SU-DHL-6 (cell line): ENCODE measurements at regions not wholly inside any gene's neighbourhood (a gene's known extent, or its start where the extent isn't known, plus 50 kb on each side); places are given as distances from the start of the nearest gene placed in this dataset.

Experiments
- H2AFZ ChIP-seq: fragments of 200-600 bp; sonication (generic); 2 replicates; pipeline ENCODE4 v1.6.1; 2014; ENCODE audit warnings: low read depth, mild to moderate bottlenecking, moderate library complexity, mixed read lengths, antibody characterized with exemption, low read length; ENCODE audit not compliant: severe bottlenecking
- H3F3A ChIP-seq: fragments of 200-600 bp; shearing (Covaris generic); 2 replicates; pipeline ENCODE4 v1.6.0; 2016; ENCODE audit warnings: antibody characterized with exemption, mild to moderate bottlenecking; ENCODE audit not compliant: insufficient read depth
- H3K27ac ChIP-seq: fragments of 200-600 bp; sonication (generic); 2 replicates; pipeline ENCODE4 v1.5.1; 2016; ENCODE audit warnings: low read depth, mild to moderate bottlenecking, low read length, moderate library complexity, mixed read lengths
- H3K27me3 ChIP-seq: fragments of 200-600 bp; sonication (generic), shearing (Covaris generic); 2 replicates; pipeline ENCODE4 v1.6.0; 2014; ENCODE audit warnings: mild to moderate bottlenecking, low read length
- H3K36me3 ChIP-seq: fragments of 200-600 bp; sonication (generic); 2 replicates; pipeline ENCODE4 v1.6.1; 2014; ENCODE audit warnings: mild to moderate bottlenecking, low read length, mixed read lengths
- H3K4me2 ChIP-seq: fragments of 300-600, 200-600 bp; shearing (Covaris generic), sonication (generic); 2 replicates; pipeline ENCODE4 v1.6.0; 2014; ENCODE audit warnings: low read length, low read depth, mild to moderate bottlenecking; ENCODE audit not compliant: poor library complexity, severe bottlenecking
- H3K4me3 ChIP-seq: fragments of 200-600 bp; sonication (generic); 2 replicates; pipeline ENCODE4 v1.5.1; 2014; ENCODE audit warnings: antibody characterized with exemption, low read length, mild to moderate bottlenecking, mixed read lengths; ENCODE audit not compliant: insufficient read depth, poor library complexity, severe bottlenecking
- H3K79me2 ChIP-seq: fragments of 200-600 bp; sonication (generic); 2 replicates; pipeline ENCODE4 v1.6.1; 2014; ENCODE audit warnings: mild to moderate bottlenecking, low read length, moderate library complexity; ENCODE audit not compliant: insufficient read depth
- H3K9ac ChIP-seq: fragments of 200-600 bp; sonication (generic); 2 replicates; pipeline ENCODE4 v1.7.0; 2014; ENCODE audit warnings: mild to moderate bottlenecking, low read length
- H3K9me2 ChIP-seq: fragments of 200-600 bp; sonication (generic); replicated peaks from 2 replicates; pipeline ENCODE4 v1.6.1; 2014; ENCODE audit warnings: low read length; ENCODE audit not compliant: insufficient read depth
- H3K9me3 ChIP-seq: fragments of 200-600 bp; sonication (generic); 2 replicates; pipeline ENCODE4 v1.6.1; 2014; ENCODE audit warnings: low read length, mixed read lengths; ENCODE audit not compliant: insufficient read depth
- H4K20me1 ChIP-seq: fragments of 200-600 bp; sonication (generic); 2 replicates; pipeline ENCODE4 v1.6.1; 2014; ENCODE audit warnings: low read depth, mild to moderate bottlenecking, antibody characterized with exemption, low read length, moderate library complexity, mixed read lengths
- EZH2phosphoT487 ChIP-seq: fragments of 200-600 bp; sonication (generic), shearing (Covaris generic); conservative IDR thresholded peaks from 2 replicates; pipeline ENCODE4 v1.6.1; 2018; ENCODE audit warnings: mild to moderate bottlenecking, antibody characterized with exemption, low read length, moderate library complexity, mixed read lengths
- TF ChIP-seq, protein P1 (sequence below): fragments of 200-600 bp; sonication (generic); IDR thresholded peaks from one replicate; pipeline ENCODE4 v1.5.1; 2017; ENCODE audit warnings: antibody characterized with exemption, mild to moderate bottlenecking, low read length, moderate library complexity; ENCODE audit not compliant: insufficient read depth, poor library complexity, severe bottlenecking

DNA sequence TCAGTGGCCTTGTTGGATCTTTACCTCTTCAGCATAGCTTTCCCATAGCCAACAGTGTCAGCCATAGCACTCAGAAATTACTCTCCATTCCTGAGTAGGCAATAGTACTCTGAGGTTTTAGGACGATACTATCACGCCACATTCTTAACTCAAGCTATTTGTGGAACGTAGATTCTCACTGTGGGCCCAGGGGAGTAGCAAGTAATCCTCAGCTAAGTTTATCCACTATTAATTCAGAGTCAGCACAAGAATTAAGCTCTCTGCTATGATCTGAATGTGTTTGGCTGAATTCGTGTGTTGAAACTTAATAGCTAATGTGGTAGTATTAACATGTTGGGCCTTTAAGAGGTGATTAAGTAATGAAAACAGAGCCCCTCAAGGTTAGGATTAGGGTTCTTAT lies 858.8 kb upstream of the NUDT12 start:
- no peak overlapping the region for H2AFZ ChIP-seq
- H3K27me3 ChIP-seq = no peaks in the 10 kb centered on the region
- H3K36me3 ChIP-seq = no peaks in the 10 kb centered on the region
- no peaks in the 10 kb centered on the region for H3F3A ChIP-seq
- no peak overlapping the region for H3K9ac ChIP-seq
- H3K27ac ChIP-seq = no peak overlapping the region
- no peaks in the 10 kb centered on the region for H3K9me2 ChIP-seq
- H3K4me3 ChIP-seq = no peak overlapping the region
- TF ChIP-seq EZH2phosphoT487 = no peak
- TF ChIP-seq, protein P1, sequence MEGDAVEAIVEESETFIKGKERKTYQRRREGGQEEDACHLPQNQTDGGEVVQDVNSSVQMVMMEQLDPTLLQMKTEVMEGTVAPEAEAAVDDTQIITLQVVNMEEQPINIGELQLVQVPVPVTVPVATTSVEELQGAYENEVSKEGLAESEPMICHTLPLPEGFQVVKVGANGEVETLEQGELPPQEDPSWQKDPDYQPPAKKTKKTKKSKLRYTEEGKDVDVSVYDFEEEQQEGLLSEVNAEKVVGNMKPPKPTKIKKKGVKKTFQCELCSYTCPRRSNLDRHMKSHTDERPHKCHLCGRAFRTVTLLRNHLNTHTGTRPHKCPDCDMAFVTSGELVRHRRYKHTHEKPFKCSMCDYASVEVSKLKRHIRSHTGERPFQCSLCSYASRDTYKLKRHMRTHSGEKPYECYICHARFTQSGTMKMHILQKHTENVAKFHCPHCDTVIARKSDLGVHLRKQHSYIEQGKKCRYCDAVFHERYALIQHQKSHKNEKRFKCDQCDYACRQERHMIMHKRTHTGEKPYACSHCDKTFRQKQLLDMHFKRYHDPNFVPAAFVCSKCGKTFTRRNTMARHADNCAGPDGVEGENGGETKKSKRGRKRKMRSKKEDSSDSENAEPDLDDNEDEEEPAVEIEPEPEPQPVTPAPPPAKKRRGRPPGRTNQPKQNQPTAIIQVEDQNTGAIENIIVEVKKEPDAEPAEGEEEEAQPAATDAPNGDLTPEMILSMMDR = no peak
- H3K4me2 ChIP-seq = no peak overlapping the region
- no peaks in the 10 kb centered on the region for H3K9me3 ChIP-seq
- H4K20me1 ChIP-seq = no peaks in the 10 kb centered on the region
- no peaks in the 10 kb centered on the region for H3K79me2 ChIP-seq

DNA sequence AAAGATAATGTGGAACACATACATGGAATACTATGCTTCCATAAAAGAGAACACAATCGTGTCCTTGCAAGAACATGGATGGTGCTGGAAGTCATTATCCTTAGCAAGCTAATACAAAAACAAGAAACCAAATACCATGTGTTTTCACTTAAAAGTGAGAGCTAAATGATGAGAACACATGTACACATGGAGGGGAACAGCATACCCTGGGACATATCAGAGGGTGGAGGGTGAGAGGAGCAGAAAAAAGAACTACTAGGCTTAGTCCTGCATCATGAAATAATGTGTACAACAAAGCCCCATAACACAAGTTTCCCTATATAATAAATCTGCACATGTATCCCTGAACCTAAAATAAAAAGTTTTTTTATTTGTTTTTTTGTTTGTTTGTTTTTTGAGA lies 855.5 kb upstream of the NUDT12 start:
- Histone ChIP-seq H3K9me2 (no peaks in the 10 kb centered on the region), H3K9me3 (0 out of 2 replicates have a peak, but pooled peaks cover 3% of the 10 kb centered on the region), H3K4me3 (no peak overlapping the region), H4K20me1 (no peaks in the 10 kb centered on the region), H3F3A (no peaks in the 10 kb centered on the region), H3K79me2 (no peaks in the 10 kb centered on the region), H3K9ac (no peak overlapping the region), H3K4me2 (no peak overlapping the region), H3K27me3 (no peaks in the 10 kb centered on the region), H2AFZ (no peak overlapping the region), H3K27ac (no peak overlapping the region), H3K36me3 (no peaks in the 10 kb centered on the region)
- no peak for TF ChIP-seq EZH2phosphoT487
- TF ChIP-seq, protein P1 = no peak

DNA sequence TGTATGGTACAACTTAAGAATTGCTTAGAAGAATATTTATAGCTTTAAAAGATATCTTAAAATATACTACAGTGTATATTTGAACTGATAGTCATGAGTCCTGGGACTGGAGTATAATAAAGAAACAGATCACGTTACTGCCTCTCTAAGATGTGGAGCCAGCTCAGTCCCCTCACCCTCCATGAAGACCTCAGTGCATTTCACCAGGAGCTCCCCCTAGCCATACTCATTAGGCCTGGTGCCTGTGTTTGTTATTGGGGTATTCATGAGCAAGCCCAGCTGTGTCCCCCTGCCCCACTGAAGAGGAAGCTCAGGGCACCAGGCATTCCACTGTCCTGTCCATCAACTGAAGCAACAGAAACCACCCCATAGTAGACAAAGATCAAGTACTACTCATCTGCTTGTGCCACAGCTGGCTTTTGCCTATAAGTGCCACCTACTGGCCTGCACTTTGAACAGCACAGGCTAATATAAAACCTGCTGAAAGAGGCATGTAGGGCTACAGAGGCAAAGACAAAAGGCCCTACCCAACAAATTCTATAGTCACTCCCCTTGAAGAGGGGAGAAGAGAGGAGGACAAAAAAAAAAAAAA lies 850.2 kb upstream of the NUDT12 start:
- H2AFZ ChIP-seq = peak overlapping the region; percentile 77
- H4K20me1 ChIP-seq = no peaks in the 10 kb centered on the region
- no peak overlapping the region for H3K4me3 ChIP-seq
- H3K27me3 ChIP-seq = no peaks in the 10 kb centered on the region
- no peak overlapping the region for H3K4me2 ChIP-seq
- H3K79me2 ChIP-seq = no peaks in the 10 kb centered on the region
- H3F3A ChIP-seq = no peaks in the 10 kb centered on the region
- H3K27ac ChIP-seq = no peak overlapping the region
- TF ChIP-seq, protein P1 = peak; percentile 41
- TF ChIP-seq EZH2phosphoT487 = no peak
- no peak overlapping the region for H3K9ac ChIP-seq
- no peaks in the 10 kb centered on the region for H3K36me3 ChIP-seq
- no peaks in the 10 kb centered on the region for H3K9me2 ChIP-seq
- 0 out of 2 replicates have a peak, but pooled peaks cover 3% of the 10 kb centered on the region for H3K9me3 ChIP-seq
